Peyer's patch (tissue), 4 donors: ENCODE measurements at regions not wholly inside any gene's neighbourhood (a gene's known extent, or its start where the extent isn't known, plus 50 kb on each side); places are given as distances from the start of the nearest gene placed in this dataset.

Source experiments
- DNase-seq, 3 donors: peaks; one replicate each; pipeline ENCODE4 v3.0.0-alpha.2; 2017 to 2019
- H3K27ac ChIP-seq, 4 donors: fragments of 200-600 bp; sonication (generic); one replicate each; pipeline ENCODE4 v1.5.1; 2016 to 2019
- H3K27me3 ChIP-seq, 2 donors: fragments of 200-600 bp; sonication (generic); one replicate each; pipeline ENCODE4 v1.5.1; 2019
- H3K36me3 ChIP-seq, 3 donors: fragments of 200-600 bp; sonication (generic); one replicate each; pipeline ENCODE4 v1.5.1; 2016 to 2019
- H3K4me1 ChIP-seq, 4 donors: fragments of 200-600 bp; sonication (generic); one replicate each; pipeline ENCODE4 v1.5.1; 2016 to 2019
- H3K4me3 ChIP-seq, 4 donors: fragments of 200-600 bp; sonication (generic); 1 replicate in 3 of 4; 2 replicates in 1 of 4; pipeline ENCODE4 v1.5.1; 2016 to 2019; ENCODE audit warnings: mild to moderate bottlenecking in 1 of 4
- H3K9me3 ChIP-seq, 4 donors: fragments of 200-600 bp; sonication (generic); one replicate each; pipeline ENCODE4 v1.5.1; 2016 to 2019; ENCODE audit warnings: mild to moderate bottlenecking in 1 of 4
- CTCF ChIP-seq, 6 experiments: fragments of 450-650 bp in 4 of 6; fragments of 200-600 bp in 2 of 6; sonication (generic) in 1 of 6; IDR thresholded peaks; one replicate each; pipeline ENCODE4 v1.5.1; 2017 to 2019; ENCODE audit warnings: antibody characterized with exemption in 6 of 6, mild to moderate bottlenecking in 3 of 6, moderate library complexity in 1 of 6
- POLR2A ChIP-seq, 2 donors: fragments of 450-650 bp; IDR thresholded peaks; one replicate each; pipeline ENCODE4 v1.5.1; 2017; ENCODE audit warnings: antibody characterized with exemption in 2 of 2, mild to moderate bottlenecking in 2 of 2, moderate library complexity in 2 of 2

- no peak for TF ChIP-seq CTCF (IDR thresholded peaks at IDR 0.05)
- TF ChIP-seq POLR2A (IDR thresholded peaks at IDR 0.05), result no peak
- H3K4me1 ChIP-seq, result no peaks in the 10 kb centered on the region
Measured at GRCh38 chr4:96526625-96527024, 686.7 kb downstream of the PDHA2 start.

GRCh38 chr4:96531836-96532235, 691.9 kb downstream of the PDHA2 start:
- TF ChIP-seq CTCF (IDR thresholded peaks at IDR 0.05), result no peak
- no peak for TF ChIP-seq POLR2A (IDR thresholded peaks at IDR 0.05)
- Histone ChIP-seq H3K27ac (no peak overlapping the region), H3K4me3 (no peak overlapping the region), H3K4me1 (no peaks in the 10 kb centered on the region), H3K27me3 (no peaks in the 10 kb centered on the region), H3K36me3 (no peaks in the 10 kb centered on the region), H3K9me3 (no peaks in the 10 kb centered on the region)
- DNase-seq, result no peak

More at GRCh38 chr4:96526625-96527024, 686.7 kb downstream of the PDHA2 start:
- H3K27ac ChIP-seq, result no peak overlapping the region
- no peaks in the 10 kb centered on the region for H3K9me3 ChIP-seq
- no peak overlapping the region for H3K4me3 ChIP-seq
- H3K36me3 ChIP-seq, result no peaks in the 10 kb centered on the region
- H3K27me3 ChIP-seq, result no peaks in the 10 kb centered on the region
- no peak for DNase-seq

GRCh38 chr4:96543346-96543745, 703.5 kb downstream of the PDHA2 start:
- Histone ChIP-seq H3K4me1 (no peaks in the 10 kb centered on the region), H3K27ac (no peak overlapping the region), H3K27me3 (no peaks in the 10 kb centered on the region), H3K36me3 (no peaks in the 10 kb centered on the region), H3K9me3 (no peaks in the 10 kb centered on the region), H3K4me3 (no peak overlapping the region)
- TF ChIP-seq POLR2A (IDR thresholded peaks at IDR 0.05) (no peak), CTCF (IDR thresholded peaks at IDR 0.05) (no peak)
- DNase-seq, result no peak

- TF ChIP-seq POLR2A (IDR thresholded peaks at IDR 0.05), result no peak
- TF ChIP-seq CTCF (IDR thresholded peaks at IDR 0.05), result no peak
- H3K9me3 ChIP-seq, result no peaks in the 10 kb centered on the region
- H3K27ac ChIP-seq, result no peak overlapping the region
- H3K4me3 ChIP-seq, result no peak overlapping the region
- H3K36me3 ChIP-seq, result no peaks in the 10 kb centered on the region
- no peaks in the 10 kb centered on the region for H3K27me3 ChIP-seq
- DNase-seq, result no peak
- H3K4me1 ChIP-seq, result no peaks in the 10 kb centered on the region
Measured at GRCh38 chr4:96558466-96558865, 718.6 kb downstream of the PDHA2 start.

- DNase-seq, result no peak
- Histone ChIP-seq H3K4me3 (no peak overlapping the region), H3K27ac (no peak overlapping the region), H3K27me3 (no peaks in the 10 kb centered on the region), H3K4me1 (no peaks in the 10 kb centered on the region), H3K9me3 (no peaks in the 10 kb centered on the region), H3K36me3 (no peaks in the 10 kb centered on the region)
- TF ChIP-seq POLR2A (IDR thresholded peaks at IDR 0.05), result no peak
- no peak for TF ChIP-seq CTCF (IDR thresholded peaks at IDR 0.05)
Measured at GRCh38 chr4:96566755-96567154, 726.9 kb downstream of the PDHA2 start.

DNA sequence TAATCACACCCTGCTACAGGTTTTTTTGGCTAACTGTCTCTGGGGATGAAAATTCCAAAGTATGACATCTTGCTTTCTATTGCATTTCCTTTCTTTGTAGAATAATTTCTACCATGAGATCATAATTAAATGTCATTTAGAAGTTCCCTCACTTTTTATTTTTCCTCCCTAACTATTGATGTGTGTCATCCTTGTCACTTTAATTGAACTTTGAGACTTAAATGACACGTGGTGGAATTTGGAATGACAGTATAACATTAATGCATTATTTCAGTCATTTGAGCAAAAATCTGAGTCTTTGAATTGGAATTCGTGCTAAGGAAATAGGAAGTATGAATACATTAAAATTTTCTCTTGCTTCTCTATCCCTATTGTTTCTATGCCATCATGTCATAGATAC, 745.4 kb downstream of the PDHA2 start:
- no peaks in the 10 kb centered on the region for H3K4me1 ChIP-seq

More for the DNA sequence above, 745.4 kb downstream of the PDHA2 start:
- TF ChIP-seq CTCF (IDR thresholded peaks at IDR 0.05), result no peak
- no peak for TF ChIP-seq POLR2A (IDR thresholded peaks at IDR 0.05)
- Histone ChIP-seq H3K27me3 (no peaks in the 10 kb centered on the region), H3K36me3 (no peaks in the 10 kb centered on the region), H3K9me3 (no peaks in the 10 kb centered on the region), H3K27ac (no peak overlapping the region), H3K4me3 (no peak overlapping the region)
- no peak for DNase-seq
